Fibroblast of the aortic adventitia (primary cell): ENCODE measurements at regions not wholly inside any gene's neighbourhood (a gene's known extent, or its start where the extent isn't known, plus 50 kb on each side); places are given as distances from the start of the nearest gene placed in this dataset.
A peak's percentile ranks its signal among the peaks of the same experiment; 100 is the strongest.
"Not testable (repeated sequence)": the region's sequence is repeated elsewhere in the genome, so short reads cannot be mapped to it uniquely, and the experiment has no call there.

ENCODE experiments used
- DNase-seq: peaks from one replicate; pipeline ENCODE4 v3.0.0-alpha.2; 2010; ENCODE audit warnings: low read depth
- H3K4me3 ChIP-seq: 2 replicates; pipeline ENCODE4 v1.5.1; 2011; ENCODE audit warnings: low read depth, mild to moderate bottlenecking, control low read depth, low read length, moderate library complexity
- TF ChIP-seq, protein P1 (sequence below): IDR thresholded peaks from 2 replicates; pipeline ENCODE4 v1.5.1; 2011; ENCODE audit warnings: mild to moderate bottlenecking, low read length, control low read depth, inconsistent platforms; ENCODE audit not compliant: insufficient read depth

DNA sequence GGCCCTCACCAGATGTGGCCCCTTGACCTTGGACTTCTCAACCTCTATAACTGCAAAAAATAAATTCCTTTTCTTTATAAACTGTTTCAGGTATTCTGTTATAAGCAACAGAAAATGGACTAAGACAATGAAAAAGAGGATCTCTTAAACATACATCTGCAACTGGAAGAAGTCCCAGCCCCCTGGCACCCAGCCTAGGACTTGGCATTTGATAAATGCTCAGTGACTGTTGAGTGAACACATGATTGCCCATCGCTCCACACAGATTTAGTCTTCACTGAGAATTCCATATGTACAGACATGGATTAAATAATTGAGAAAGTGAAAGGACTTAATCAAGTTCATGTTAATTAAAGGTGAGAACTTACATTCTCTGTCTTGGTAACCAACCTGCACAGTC lies 344.9 kb upstream of the RUNX1 start:
- no peak overlapping the region for H3K4me3 ChIP-seq
- TF ChIP-seq, protein P1, sequence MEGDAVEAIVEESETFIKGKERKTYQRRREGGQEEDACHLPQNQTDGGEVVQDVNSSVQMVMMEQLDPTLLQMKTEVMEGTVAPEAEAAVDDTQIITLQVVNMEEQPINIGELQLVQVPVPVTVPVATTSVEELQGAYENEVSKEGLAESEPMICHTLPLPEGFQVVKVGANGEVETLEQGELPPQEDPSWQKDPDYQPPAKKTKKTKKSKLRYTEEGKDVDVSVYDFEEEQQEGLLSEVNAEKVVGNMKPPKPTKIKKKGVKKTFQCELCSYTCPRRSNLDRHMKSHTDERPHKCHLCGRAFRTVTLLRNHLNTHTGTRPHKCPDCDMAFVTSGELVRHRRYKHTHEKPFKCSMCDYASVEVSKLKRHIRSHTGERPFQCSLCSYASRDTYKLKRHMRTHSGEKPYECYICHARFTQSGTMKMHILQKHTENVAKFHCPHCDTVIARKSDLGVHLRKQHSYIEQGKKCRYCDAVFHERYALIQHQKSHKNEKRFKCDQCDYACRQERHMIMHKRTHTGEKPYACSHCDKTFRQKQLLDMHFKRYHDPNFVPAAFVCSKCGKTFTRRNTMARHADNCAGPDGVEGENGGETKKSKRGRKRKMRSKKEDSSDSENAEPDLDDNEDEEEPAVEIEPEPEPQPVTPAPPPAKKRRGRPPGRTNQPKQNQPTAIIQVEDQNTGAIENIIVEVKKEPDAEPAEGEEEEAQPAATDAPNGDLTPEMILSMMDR: no peak
- no peak for DNase-seq

DNA sequence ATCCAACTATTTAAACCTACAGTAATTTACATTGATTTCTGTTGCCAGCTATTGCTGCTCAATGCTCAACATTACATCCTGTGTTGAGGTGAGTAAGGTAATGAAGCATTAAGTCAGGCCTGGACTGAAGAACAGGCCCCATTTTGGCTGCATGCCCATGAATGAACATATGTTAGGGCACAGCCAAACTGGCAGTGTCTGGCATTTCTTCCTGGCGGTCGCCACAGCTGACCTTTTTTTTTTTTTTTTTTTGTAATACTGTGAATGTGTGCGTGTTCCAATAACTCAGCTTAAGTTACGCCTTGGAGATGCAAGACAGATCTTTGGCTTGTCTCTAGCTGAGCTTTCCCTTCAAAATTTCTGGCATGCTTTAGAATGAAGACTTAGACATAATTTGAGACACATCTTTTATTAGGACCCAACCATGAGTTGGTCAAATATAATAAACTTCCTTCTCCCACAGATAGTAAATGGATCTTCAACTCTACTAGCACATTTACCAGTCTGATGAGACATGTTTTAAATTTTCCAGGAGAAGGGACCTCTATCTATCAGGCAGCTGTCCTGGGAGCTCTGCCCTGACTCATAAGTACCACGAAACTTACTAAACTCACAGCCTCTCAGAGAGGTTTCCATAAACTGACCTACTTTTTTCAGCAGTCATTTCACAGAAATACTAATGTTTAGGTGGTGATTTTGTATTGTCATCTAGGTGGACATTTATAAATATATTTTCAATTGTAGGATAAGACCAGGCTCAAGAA lies 341.1 kb upstream of the RUNX1 start:
- TF ChIP-seq, protein P1: no peak
- H3K4me3 ChIP-seq: no peak overlapping the region
- DNase-seq: peak; percentile 45

DNA sequence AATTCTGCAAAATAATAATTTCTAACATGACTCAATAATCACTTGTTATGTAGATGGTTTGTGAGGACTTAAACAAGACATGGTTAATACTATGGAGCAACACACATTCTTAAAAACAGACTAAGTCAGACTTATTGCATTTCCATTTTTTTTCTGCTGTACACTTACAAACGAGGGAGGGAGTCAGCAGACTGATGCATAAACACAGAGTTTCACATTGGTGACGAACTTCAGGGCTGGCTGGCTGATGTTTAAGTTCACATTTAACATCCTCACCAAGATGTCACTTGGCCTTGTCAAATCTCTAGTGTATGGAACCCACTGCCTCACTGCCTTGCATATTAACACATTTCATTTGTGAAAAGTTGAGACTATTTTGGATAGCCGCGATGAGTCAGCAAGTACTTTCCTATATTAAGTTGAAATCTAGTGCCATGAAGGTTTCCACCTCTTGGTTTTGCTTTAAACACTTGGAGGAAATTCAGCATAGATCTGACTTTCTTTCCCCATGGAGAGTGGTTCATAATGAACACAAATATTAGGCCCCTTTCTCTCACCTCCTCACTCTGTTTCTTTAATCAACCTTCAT lies 337.5 kb upstream of the RUNX1 start:
- no peak overlapping the region for H3K4me3 ChIP-seq
- TF ChIP-seq, protein P1: no peak
- DNase-seq: no peak

DNA sequence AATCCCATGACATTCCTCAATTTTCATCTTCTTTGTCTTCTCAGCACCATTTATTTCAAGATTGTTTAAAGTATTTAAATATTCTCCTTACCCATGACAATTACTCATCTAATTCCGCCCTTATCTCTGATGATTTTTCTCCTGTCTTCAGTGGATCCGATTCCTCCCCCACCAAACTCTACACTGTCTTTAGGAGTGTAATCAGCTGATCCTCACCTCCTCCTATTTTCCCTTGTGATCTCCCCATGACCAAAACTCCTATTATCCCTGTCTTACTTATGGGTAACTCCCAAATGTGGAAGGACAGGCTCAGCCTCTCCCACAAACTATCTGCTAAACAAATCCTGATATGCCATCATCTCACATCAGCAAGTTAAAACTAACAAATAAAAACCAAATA lies 335.3 kb upstream of the RUNX1 start:
- no peak for DNase-seq
- TF ChIP-seq, protein P1: no peak
- H3K4me3 ChIP-seq: no peak overlapping the region

DNA sequence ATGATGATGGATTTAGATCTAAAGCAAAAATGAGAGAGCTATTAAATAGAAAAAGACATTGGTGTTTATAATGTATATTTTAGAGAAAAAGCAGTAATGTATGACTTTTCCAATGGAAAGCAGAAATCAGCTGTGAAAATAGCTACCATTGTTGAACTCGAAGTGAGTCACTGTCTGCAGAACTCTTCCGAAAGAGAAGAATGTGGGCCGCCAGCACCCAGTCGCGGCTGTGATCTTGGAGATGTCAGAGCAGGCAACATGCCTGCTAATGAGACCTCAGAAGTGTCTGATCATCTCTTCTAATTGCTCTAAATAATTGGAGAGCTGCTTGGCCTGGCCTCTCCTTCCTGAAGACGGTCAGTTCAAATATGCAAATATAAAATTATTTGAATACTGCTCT lies 333.6 kb upstream of the RUNX1 start:
- H3K4me3 ChIP-seq: no peak overlapping the region
- DNase-seq: no peak
- TF ChIP-seq, protein P1: no peak

DNA sequence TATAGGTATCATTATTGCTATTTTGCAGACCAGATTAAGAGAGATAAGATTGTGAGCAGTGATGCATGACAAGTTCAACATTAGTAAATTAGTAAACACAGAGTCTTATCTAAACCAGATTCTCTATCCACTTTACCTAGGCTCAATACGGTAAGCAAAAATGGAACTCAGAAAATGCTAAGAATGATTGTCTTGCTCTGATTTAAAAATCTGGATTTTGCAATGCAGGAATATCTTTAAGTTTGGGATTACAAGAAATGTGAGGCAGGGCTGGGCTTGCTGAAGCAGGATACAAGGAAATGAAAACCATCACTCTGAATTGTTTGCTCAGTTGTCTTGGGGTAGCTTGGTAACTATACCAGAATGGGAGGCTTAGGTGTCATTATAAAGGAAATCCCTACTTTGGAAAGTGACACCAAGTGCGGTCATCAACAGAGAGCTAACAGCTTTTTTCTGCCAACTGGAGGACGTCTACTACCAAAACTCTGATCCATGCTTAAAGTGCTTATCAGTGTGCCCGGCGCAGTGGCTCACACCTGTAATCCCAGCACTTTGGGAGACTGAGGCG lies 332.7 kb upstream of the RUNX1 start:
- DNase-seq: no peak
- TF ChIP-seq, protein P1: no peak
- no peak overlapping the region for H3K4me3 ChIP-seq

DNA sequence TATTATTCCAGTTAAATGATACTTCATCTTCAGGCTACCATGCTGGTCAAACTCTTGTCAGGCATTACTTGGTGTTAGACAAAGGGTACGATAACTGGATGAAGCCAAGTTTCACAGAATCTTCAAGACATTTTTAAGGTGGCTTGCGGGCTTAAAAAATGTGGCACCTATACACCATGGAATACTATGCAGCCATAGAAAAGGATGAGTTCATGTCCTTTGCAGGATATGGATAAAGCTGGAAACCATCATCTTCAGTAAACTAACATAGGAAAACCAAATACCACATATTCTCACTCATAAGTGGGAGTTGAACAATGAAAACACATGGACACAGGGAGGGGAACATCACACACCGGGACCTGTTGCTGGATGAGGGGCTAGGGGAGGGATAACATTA lies 331.2 kb upstream of the RUNX1 start:
- DNase-seq, H3K4me3 ChIP-seq: not testable (repeated sequence)
